Ovary (tissue), 3 donors: ENCODE measurements at regions not wholly inside any gene's neighbourhood (a gene's known extent, or its start where the extent isn't known, plus 50 kb on each side); places are given as distances from the start of the nearest gene placed in this dataset.

ENCODE experiments used
- CTCF ChIP-seq, 3 donors: fragments of 450-650 bp in 2 of 3; fragments of 200-600 bp in 1 of 3; IDR thresholded peaks; one replicate each; pipeline versions ENCODE4 v1.5.1 to v1.8.0; 2016 to 2022; ENCODE audit warnings: antibody characterized with exemption in 3 of 3, mild to moderate bottlenecking in 1 of 3
- POLR2A ChIP-seq: fragments of 450-650 bp; IDR thresholded peaks from one replicate; pipeline ENCODE4 v1.6.1; 2017; ENCODE audit warnings: antibody characterized with exemption, mild to moderate bottlenecking, moderate library complexity
- donor health status: DM: no; HTN: no; CAD: no.

GRCh38 chr15:75149867-75150709 lies 51.6 kb upstream of the C15orf39 start:
- TF ChIP-seq CTCF (IDR thresholded peaks at IDR 0.05), result no peak
- no peak for TF ChIP-seq POLR2A
